ENCODE measurements at regions not wholly inside any gene's neighbourhood (a gene's known extent, or its start where the extent isn't known, plus 50 kb on each side); places are given as distances from the start of the nearest gene placed in this dataset.

DNA sequence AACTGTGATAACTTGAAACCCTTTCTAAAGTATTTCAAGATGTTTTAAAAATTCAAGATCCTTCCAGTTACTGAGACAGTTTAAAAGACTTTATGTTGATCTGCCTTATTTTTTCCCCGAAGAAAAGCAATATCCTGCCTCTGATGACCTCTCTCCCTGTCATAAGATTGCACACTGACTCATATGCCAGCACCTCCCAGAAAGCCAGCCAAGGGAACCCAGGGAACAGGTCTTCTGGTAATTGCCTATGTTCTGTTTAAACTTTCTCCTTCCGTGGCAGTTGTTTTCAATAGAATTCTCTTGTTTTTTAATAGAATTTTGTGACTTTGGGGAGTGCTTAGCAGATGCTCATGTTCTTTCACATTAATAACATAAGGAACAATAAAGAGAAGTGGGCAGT is 300.2 kb upstream of the PRKD1 start:
- TF ChIP-seq, protein P1, sequence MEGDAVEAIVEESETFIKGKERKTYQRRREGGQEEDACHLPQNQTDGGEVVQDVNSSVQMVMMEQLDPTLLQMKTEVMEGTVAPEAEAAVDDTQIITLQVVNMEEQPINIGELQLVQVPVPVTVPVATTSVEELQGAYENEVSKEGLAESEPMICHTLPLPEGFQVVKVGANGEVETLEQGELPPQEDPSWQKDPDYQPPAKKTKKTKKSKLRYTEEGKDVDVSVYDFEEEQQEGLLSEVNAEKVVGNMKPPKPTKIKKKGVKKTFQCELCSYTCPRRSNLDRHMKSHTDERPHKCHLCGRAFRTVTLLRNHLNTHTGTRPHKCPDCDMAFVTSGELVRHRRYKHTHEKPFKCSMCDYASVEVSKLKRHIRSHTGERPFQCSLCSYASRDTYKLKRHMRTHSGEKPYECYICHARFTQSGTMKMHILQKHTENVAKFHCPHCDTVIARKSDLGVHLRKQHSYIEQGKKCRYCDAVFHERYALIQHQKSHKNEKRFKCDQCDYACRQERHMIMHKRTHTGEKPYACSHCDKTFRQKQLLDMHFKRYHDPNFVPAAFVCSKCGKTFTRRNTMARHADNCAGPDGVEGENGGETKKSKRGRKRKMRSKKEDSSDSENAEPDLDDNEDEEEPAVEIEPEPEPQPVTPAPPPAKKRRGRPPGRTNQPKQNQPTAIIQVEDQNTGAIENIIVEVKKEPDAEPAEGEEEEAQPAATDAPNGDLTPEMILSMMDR (IDR thresholded peaks at IDR 0.05): no peak
- no peak for TF ChIP-seq EZH2 (IDR thresholded peaks at IDR 0.05)

All from neural progenitor cell (in vitro differentiated cells).